IMR-90 (cell line): ENCODE measurements at regions not wholly inside any gene's neighbourhood (a gene's known extent, or its start where the extent isn't known, plus 50 kb on each side); places are given as distances from the start of the nearest gene placed in this dataset.

Source experiments
- CTCF ChIP-seq: conservative IDR thresholded peaks from 2 replicates; pipeline ENCODE4 v1.5.1; 2012; ENCODE audit warnings: mild to moderate bottlenecking, low read depth, low read length, improper control_type of control experiment
- POLR2A ChIP-seq: IDR thresholded peaks from 2 replicates; pipeline ENCODE4 v1.6.1; 2012; ENCODE audit warnings: mild to moderate bottlenecking, low read depth, low read length
- SMC3 ChIP-seq: fragments of 150-350 bp; IDR thresholded peaks from 2 replicates; pipeline ENCODE4 v1.6.1; 2016; ENCODE audit warnings: low read depth, mild to moderate bottlenecking, antibody characterized with exemption, low read length, moderate library complexity
- USF2 ChIP-seq: fragments of 150-350 bp; IDR thresholded peaks from 2 replicates; pipeline ENCODE4 v1.6.1; 2017; ENCODE audit warnings: mild to moderate bottlenecking, antibody characterized with exemption, low read length, low read depth

- TF ChIP-seq SMC3, result no peak
- TF ChIP-seq POLR2A, result no peak
- TF ChIP-seq CTCF, result no peak
- no peak for TF ChIP-seq USF2
Measured at GRCh38 chr6:142568857-142569597, 267.2 kb downstream of the ADGRG6 start.
